ENCODE measurements at regions not wholly inside any gene's neighbourhood (a gene's known extent, or its start where the extent isn't known, plus 50 kb on each side); places are given as distances from the start of the nearest gene placed in this dataset.

GRCh38 chr2:66667301-66667700, 232.4 kb downstream of the MEIS1 start:
- Histone ChIP-seq H3K4me3 (ENCODE audit: low read length in 2 of 2) (no peak overlapping the region), H3K9me3 (ENCODE audit: control insufficient read depth in 2 of 2, low read length in 2 of 2) (no peaks in the 10 kb centered on the region), H3K36me3 (ENCODE audit: control insufficient read depth in 2 of 2, insufficient read depth in 2 of 2, low read length in 2 of 2) (no peaks in the 10 kb centered on the region), H3K27me3 (ENCODE audit: control insufficient read depth in 1 of 2, insufficient read depth in 2 of 2, low read length in 2 of 2) (no peaks in the 10 kb centered on the region), H3K9ac (ENCODE audit: low read length in 2 of 2) (no peak overlapping the region), H3K4me1 (ENCODE audit: control insufficient read depth, insufficient read depth, low read length) (no peaks in the 10 kb centered on the region), H3K27ac (ENCODE audit: low read length) (no peak overlapping the region)

GRCh38 chr2:66673286-66673685, 238.4 kb downstream of the MEIS1 start:
- H3K4me1 ChIP-seq (ENCODE audit: control insufficient read depth, insufficient read depth, low read length), result no peaks in the 10 kb centered on the region
- no peaks in the 10 kb centered on the region for H3K9me3 ChIP-seq (ENCODE audit: control insufficient read depth in 2 of 2, low read length in 2 of 2)
- no peaks in the 10 kb centered on the region for H3K36me3 ChIP-seq (ENCODE audit: control insufficient read depth in 2 of 2, insufficient read depth in 2 of 2, low read length in 2 of 2)
- H3K27me3 ChIP-seq (ENCODE audit: control insufficient read depth in 1 of 2, insufficient read depth in 2 of 2, low read length in 2 of 2), result no peaks in the 10 kb centered on the region
- H3K9ac ChIP-seq (ENCODE audit: low read length in 2 of 2), result no peak overlapping the region
- no peak overlapping the region for H3K4me3 ChIP-seq (ENCODE audit: low read length in 2 of 2)
- no peak overlapping the region for H3K27ac ChIP-seq (ENCODE audit: low read length)

GRCh38 chr2:66674087-66674486, 239.2 kb downstream of the MEIS1 start:
- Histone ChIP-seq H3K4me1 (ENCODE audit: control insufficient read depth, insufficient read depth, low read length) (no peaks in the 10 kb centered on the region), H3K27ac (ENCODE audit: low read length) (no peak overlapping the region), H3K4me3 (ENCODE audit: low read length in 2 of 2) (no peak overlapping the region), H3K27me3 (ENCODE audit: control insufficient read depth in 1 of 2, insufficient read depth in 2 of 2, low read length in 2 of 2) (no peaks in the 10 kb centered on the region), H3K36me3 (ENCODE audit: control insufficient read depth in 2 of 2, insufficient read depth in 2 of 2, low read length in 2 of 2) (no peaks in the 10 kb centered on the region), H3K9me3 (ENCODE audit: control insufficient read depth in 2 of 2, low read length in 2 of 2) (no peaks in the 10 kb centered on the region), H3K9ac (ENCODE audit: low read length in 2 of 2) (no peak overlapping the region)

- Histone ChIP-seq H3K9me3 (ENCODE audit: control insufficient read depth in 2 of 2, low read length in 2 of 2) (no peaks in the 10 kb centered on the region), H3K4me3 (ENCODE audit: low read length in 2 of 2) (no peak overlapping the region)
Measured at GRCh38 chr2:66675591-66675990, 240.7 kb downstream of the MEIS1 start.

GRCh38 chr2:66679442-66679841, 244.5 kb downstream of the MEIS1 start:
- peaks cover 3% of the 10 kb centered on the region for H3K4me1 ChIP-seq (ENCODE audit: control insufficient read depth, insufficient read depth, low read length)
- no peak overlapping the region for H3K27ac ChIP-seq (ENCODE audit: low read length)

More at GRCh38 chr2:66675591-66675990, 240.7 kb downstream of the MEIS1 start:
- Histone ChIP-seq H3K27me3 (ENCODE audit: control insufficient read depth in 1 of 2, insufficient read depth in 2 of 2, low read length in 2 of 2) (no peaks in the 10 kb centered on the region), H3K4me1 (ENCODE audit: control insufficient read depth, insufficient read depth, low read length) (peaks cover 3% of the 10 kb centered on the region), H3K27ac (ENCODE audit: low read length) (no peak overlapping the region), H3K9ac (ENCODE audit: low read length in 2 of 2) (no peak overlapping the region), H3K36me3 (ENCODE audit: control insufficient read depth in 2 of 2, insufficient read depth in 2 of 2, low read length in 2 of 2) (no peaks in the 10 kb centered on the region)

GRCh38 chr2:66682476-66682875, 247.6 kb downstream of the MEIS1 start:
- Histone ChIP-seq H3K27ac (ENCODE audit: low read length) (no peak overlapping the region), H3K4me3 (ENCODE audit: low read length in 2 of 2) (no peak overlapping the region), H3K27me3 (ENCODE audit: control insufficient read depth in 1 of 2, insufficient read depth in 2 of 2, low read length in 2 of 2) (no peaks in the 10 kb centered on the region), H3K36me3 (ENCODE audit: control insufficient read depth in 2 of 2, insufficient read depth in 2 of 2, low read length in 2 of 2) (no peaks in the 10 kb centered on the region), H3K9ac (ENCODE audit: low read length in 2 of 2) (no peak overlapping the region), H3K4me1 (ENCODE audit: control insufficient read depth, insufficient read depth, low read length) (peaks cover 3% of the 10 kb centered on the region), H3K9me3 (ENCODE audit: control insufficient read depth in 2 of 2, low read length in 2 of 2) (no peaks in the 10 kb centered on the region)

More at GRCh38 chr2:66679442-66679841, 244.5 kb downstream of the MEIS1 start:
- Histone ChIP-seq H3K4me3 (ENCODE audit: low read length in 2 of 2) (no peak overlapping the region), H3K9ac (ENCODE audit: low read length in 2 of 2) (no peak overlapping the region), H3K27me3 (ENCODE audit: control insufficient read depth in 1 of 2, insufficient read depth in 2 of 2, low read length in 2 of 2) (no peaks in the 10 kb centered on the region), H3K9me3 (ENCODE audit: control insufficient read depth in 2 of 2, low read length in 2 of 2) (no peaks in the 10 kb centered on the region), H3K36me3 (ENCODE audit: control insufficient read depth in 2 of 2, insufficient read depth in 2 of 2, low read length in 2 of 2) (no peaks in the 10 kb centered on the region)

GRCh38 chr2:66683064-66683463, 248.1 kb downstream of the MEIS1 start:
- no peaks in the 10 kb centered on the region for H3K27me3 ChIP-seq (ENCODE audit: control insufficient read depth in 1 of 2, insufficient read depth in 2 of 2, low read length in 2 of 2)
- peaks cover 3% of the 10 kb centered on the region for H3K4me1 ChIP-seq (ENCODE audit: control insufficient read depth, insufficient read depth, low read length)
- no peaks in the 10 kb centered on the region for H3K9me3 ChIP-seq (ENCODE audit: control insufficient read depth in 2 of 2, low read length in 2 of 2)
- H3K4me3 ChIP-seq (ENCODE audit: low read length in 2 of 2), result no peak overlapping the region
- no peaks in the 10 kb centered on the region for H3K36me3 ChIP-seq (ENCODE audit: control insufficient read depth in 2 of 2, insufficient read depth in 2 of 2, low read length in 2 of 2)
- no peak overlapping the region for H3K9ac ChIP-seq (ENCODE audit: low read length in 2 of 2)
- no peak overlapping the region for H3K27ac ChIP-seq (ENCODE audit: low read length)

- no peak overlapping the region for H3K27ac ChIP-seq (ENCODE audit: low read length)
- H3K9me3 ChIP-seq (ENCODE audit: control insufficient read depth in 2 of 2, low read length in 2 of 2), result no peaks in the 10 kb centered on the region
- peaks cover 3% of the 10 kb centered on the region for H3K4me1 ChIP-seq (ENCODE audit: control insufficient read depth, insufficient read depth, low read length)
- H3K4me3 ChIP-seq (ENCODE audit: low read length in 2 of 2), result no peak overlapping the region
- no peaks in the 10 kb centered on the region for H3K36me3 ChIP-seq (ENCODE audit: control insufficient read depth in 2 of 2, insufficient read depth in 2 of 2, low read length in 2 of 2)
- no peak overlapping the region for H3K9ac ChIP-seq (ENCODE audit: low read length in 2 of 2)
- no peaks in the 10 kb centered on the region for H3K27me3 ChIP-seq (ENCODE audit: control insufficient read depth in 1 of 2, insufficient read depth in 2 of 2, low read length in 2 of 2)
Measured at GRCh38 chr2:66683599-66683998, 248.7 kb downstream of the MEIS1 start.

- Histone ChIP-seq H3K36me3 (ENCODE audit: control insufficient read depth in 2 of 2, insufficient read depth in 2 of 2, low read length in 2 of 2) (no peaks in the 10 kb centered on the region), H3K9ac (ENCODE audit: low read length in 2 of 2) (no peak overlapping the region), H3K4me3 (ENCODE audit: low read length in 2 of 2) (no peak overlapping the region), H3K27me3 (ENCODE audit: control insufficient read depth in 1 of 2, insufficient read depth in 2 of 2, low read length in 2 of 2) (no peaks in the 10 kb centered on the region), H3K4me1 (ENCODE audit: control insufficient read depth, insufficient read depth, low read length) (peaks cover 3% of the 10 kb centered on the region), H3K27ac (ENCODE audit: low read length) (no peak overlapping the region), H3K9me3 (ENCODE audit: control insufficient read depth in 2 of 2, low read length in 2 of 2) (no peaks in the 10 kb centered on the region)
Measured at GRCh38 chr2:66684289-66684688, 249.4 kb downstream of the MEIS1 start.

GRCh38 chr2:66686755-66687154, 251.8 kb downstream of the MEIS1 start:
- H3K9ac ChIP-seq (ENCODE audit: low read length in 2 of 2), result no peak overlapping the region
- H3K27me3 ChIP-seq (ENCODE audit: control insufficient read depth in 1 of 2, insufficient read depth in 2 of 2, low read length in 2 of 2), result no peaks in the 10 kb centered on the region
- H3K27ac ChIP-seq (ENCODE audit: low read length), result no peak overlapping the region
- H3K4me3 ChIP-seq (ENCODE audit: low read length in 2 of 2), result no peak overlapping the region
- no peaks in the 10 kb centered on the region for H3K4me1 ChIP-seq (ENCODE audit: control insufficient read depth, insufficient read depth, low read length)
- H3K9me3 ChIP-seq (ENCODE audit: control insufficient read depth in 2 of 2, low read length in 2 of 2), result no peaks in the 10 kb centered on the region
- no peaks in the 10 kb centered on the region for H3K36me3 ChIP-seq (ENCODE audit: control insufficient read depth in 2 of 2, insufficient read depth in 2 of 2, low read length in 2 of 2)

GRCh38 chr2:66688951-66689350, 254.0 kb downstream of the MEIS1 start:
- peaks cover 5% of the 10 kb centered on the region for H3K4me1 ChIP-seq (ENCODE audit: control insufficient read depth, insufficient read depth, low read length)
- no peaks in the 10 kb centered on the region for H3K36me3 ChIP-seq (ENCODE audit: control insufficient read depth in 2 of 2, insufficient read depth in 2 of 2, low read length in 2 of 2)
- H3K27ac ChIP-seq (ENCODE audit: low read length), result peak overlapping the region; percentile 68
- H3K4me3 ChIP-seq (ENCODE audit: low read length in 2 of 2), result peak overlapping the region in 1 of 2 donors; percentile 31
- no peaks in the 10 kb centered on the region for H3K9me3 ChIP-seq (ENCODE audit: control insufficient read depth in 2 of 2, low read length in 2 of 2)
- H3K27me3 ChIP-seq (ENCODE audit: control insufficient read depth in 1 of 2, insufficient read depth in 2 of 2, low read length in 2 of 2), result no peaks in the 10 kb centered on the region
- no peak overlapping the region for H3K9ac ChIP-seq (ENCODE audit: low read length in 2 of 2)
